Liver (tissue), 8 donors: ENCODE measurements at regions not wholly inside any gene's neighbourhood (a gene's known extent, or its start where the extent isn't known, plus 50 kb on each side); places are given as distances from the start of the nearest gene placed in this dataset.
A peak's percentile ranks its signal among the peaks of the same experiment; 100 is the strongest.

Experiments
- DNase-seq: peaks from one replicate; pipeline ENCODE4 v3.0.0-alpha.2; 2017; ENCODE audit warnings: low spot score
- H3K27ac ChIP-seq, 2 donors: one replicate each; pipeline ENCODE4 v1.7.0; 2013; ENCODE audit warnings: inconsistent platforms in 2 of 2, low read length in 2 of 2, control low read depth in 1 of 2, low read depth in 1 of 2, mild to moderate bottlenecking in 1 of 2
- H3K27me3 ChIP-seq, 4 donors: one replicate each; pipeline versions ENCODE4 v1.6.1 to v1.7.0; 2013; ENCODE audit warnings: low read length in 3 of 4, inconsistent platforms in 1 of 4, mild to moderate bottlenecking in 1 of 4, moderate library complexity in 1 of 4; ENCODE audit not compliant: control insufficient read depth in 4 of 4, insufficient read depth in 4 of 4
- H3K36me3 ChIP-seq, 4 donors: one replicate each; pipeline versions ENCODE4 v1.6.1 to v1.7.0; 2013; ENCODE audit warnings: low read length in 3 of 4, mild to moderate bottlenecking in 3 of 4, low read depth in 1 of 4, moderate library complexity in 1 of 4; ENCODE audit not compliant: control insufficient read depth in 4 of 4, insufficient read depth in 3 of 4
- H3K4me1 ChIP-seq, 4 donors: one replicate each; pipeline versions ENCODE4 v1.6.1 to v1.7.0; 2013; ENCODE audit warnings: low read length in 3 of 4, mild to moderate bottlenecking in 3 of 4, moderate library complexity in 1 of 4; ENCODE audit not compliant: control insufficient read depth in 4 of 4, insufficient read depth in 4 of 4
- H3K4me3 ChIP-seq, 3 donors: one replicate each; pipeline versions ENCODE4 v1.6.1 to v1.7.0; 2013; ENCODE audit warnings: low read length in 3 of 3, control low read depth in 1 of 3, low read depth in 1 of 3, mild to moderate bottlenecking in 1 of 3
- H3K9ac ChIP-seq, 2 donors: one replicate each; pipeline ENCODE4 v1.7.0; 2013; ENCODE audit warnings: low read length in 2 of 2, mild to moderate bottlenecking in 2 of 2, moderate library complexity in 2 of 2, control low read depth in 1 of 2, low read depth in 1 of 2
- H3K9me3 ChIP-seq, 4 donors: one replicate each; pipeline versions ENCODE4 v1.6.1 to v1.7.0; 2013; ENCODE audit warnings: low read length in 3 of 4; ENCODE audit not compliant: control insufficient read depth in 4 of 4
- EGR1 ChIP-seq, 2 donors: IDR thresholded peaks; 2 replicates each; pipeline ENCODE4 v1.6.1; 2016 to 2018; ENCODE audit warnings: antibody characterized with exemption in 2 of 2, low read depth in 2 of 2
- FOXA1 ChIP-seq: IDR thresholded peaks from 2 replicates; pipeline ENCODE4 v1.6.1; 2016; ENCODE audit warnings: antibody characterized with exemption
- FOXA2 ChIP-seq: IDR thresholded peaks from 2 replicates; pipeline ENCODE4 v1.6.1; 2016; ENCODE audit warnings: antibody characterized with exemption
- GABPA ChIP-seq, 2 donors: IDR thresholded peaks in 1 of 2; conservative IDR thresholded peaks in 1 of 2; 2 replicates each; pipeline ENCODE4 v1.6.1; 2016; ENCODE audit warnings: antibody characterized with exemption in 2 of 2, mild to moderate bottlenecking in 1 of 2, moderate library complexity in 1 of 2
- HNF4A ChIP-seq, 2 donors: conservative IDR thresholded peaks; 2 replicates each; pipeline ENCODE4 v1.6.1; 2016; ENCODE audit warnings: antibody characterized with exemption in 2 of 2, mild to moderate bottlenecking in 2 of 2
- HNF4G ChIP-seq: IDR thresholded peaks from 2 replicates; pipeline ENCODE4 v1.6.1; 2016; ENCODE audit warnings: antibody characterized with exemption
- JUND ChIP-seq, 2 donors: IDR thresholded peaks; 2 replicates each; pipeline ENCODE4 v1.6.1; 2016; ENCODE audit warnings: antibody characterized with exemption in 2 of 2
- NR2F2 ChIP-seq: IDR thresholded peaks from 2 replicates; pipeline ENCODE4 v1.6.1; 2016; ENCODE audit warnings: antibody characterized with exemption
- RAD21 ChIP-seq, 2 donors: IDR thresholded peaks; 2 replicates each; pipeline ENCODE4 v1.6.1; 2016; ENCODE audit warnings: antibody characterized with exemption in 2 of 2, mild to moderate bottlenecking in 2 of 2
- RXRA ChIP-seq, 2 donors: IDR thresholded peaks; 2 replicates each; pipeline ENCODE4 v1.6.1; 2017 to 2018; ENCODE audit warnings: antibody characterized with exemption in 2 of 2, mild to moderate bottlenecking in 1 of 2
- SP1 ChIP-seq: IDR thresholded peaks from 2 replicates; pipeline ENCODE4 v1.6.1; 2018; ENCODE audit warnings: antibody characterized with exemption, mild to moderate bottlenecking
- TAF1 ChIP-seq: conservative IDR thresholded peaks from 2 replicates; pipeline ENCODE4 v1.6.1; 2016; ENCODE audit warnings: antibody characterized with exemption, mild to moderate bottlenecking
- YY1 ChIP-seq: IDR thresholded peaks from 2 replicates; pipeline ENCODE4 v1.6.1; 2016; ENCODE audit warnings: antibody characterized with exemption, mild to moderate bottlenecking
- WGBS: extraction: QIAGEN DNeasy Blood & Tissue Kit; methylation state at CpG from one replicate; pipeline ENCODE4 v1.1.7; 2013; 5-methylcytosine and 5-hydroxymethylcytosine counted together
- TF ChIP-seq, protein P1 (sequence below): IDR thresholded peaks from 2 replicates; pipeline ENCODE4 v1.6.1; 2016; ENCODE audit warnings: antibody characterized with exemption
- TF ChIP-seq, protein P2 (sequence below): fragments of 150-350 bp; IDR thresholded peaks from 2 replicates; pipeline ENCODE4 v1.5.1; 2017; ENCODE audit warnings: improper control_type of control experiment, low read depth, low read length; ENCODE audit not compliant: missing input control
- TF ChIP-seq, protein P3 (sequence below): IDR thresholded peaks from 2 replicates; pipeline ENCODE4 v1.6.1; 2016; ENCODE audit warnings: antibody characterized with exemption
- TF ChIP-seq, protein P4 (sequence below): IDR thresholded peaks from 2 replicates; pipeline ENCODE4 v1.6.1; 2016; ENCODE audit warnings: antibody characterized with exemption
- TF ChIP-seq, protein P5 (sequence below): IDR thresholded peaks from 2 replicates; pipeline ENCODE4 v1.6.1; 2016; ENCODE audit warnings: antibody characterized with exemption, mild to moderate bottlenecking
- donor health status: healthy.
- donor health status: healthy.
- donor health status: healthy.
- donor health status: healthy.
- donor health status: healthy.

DNA sequence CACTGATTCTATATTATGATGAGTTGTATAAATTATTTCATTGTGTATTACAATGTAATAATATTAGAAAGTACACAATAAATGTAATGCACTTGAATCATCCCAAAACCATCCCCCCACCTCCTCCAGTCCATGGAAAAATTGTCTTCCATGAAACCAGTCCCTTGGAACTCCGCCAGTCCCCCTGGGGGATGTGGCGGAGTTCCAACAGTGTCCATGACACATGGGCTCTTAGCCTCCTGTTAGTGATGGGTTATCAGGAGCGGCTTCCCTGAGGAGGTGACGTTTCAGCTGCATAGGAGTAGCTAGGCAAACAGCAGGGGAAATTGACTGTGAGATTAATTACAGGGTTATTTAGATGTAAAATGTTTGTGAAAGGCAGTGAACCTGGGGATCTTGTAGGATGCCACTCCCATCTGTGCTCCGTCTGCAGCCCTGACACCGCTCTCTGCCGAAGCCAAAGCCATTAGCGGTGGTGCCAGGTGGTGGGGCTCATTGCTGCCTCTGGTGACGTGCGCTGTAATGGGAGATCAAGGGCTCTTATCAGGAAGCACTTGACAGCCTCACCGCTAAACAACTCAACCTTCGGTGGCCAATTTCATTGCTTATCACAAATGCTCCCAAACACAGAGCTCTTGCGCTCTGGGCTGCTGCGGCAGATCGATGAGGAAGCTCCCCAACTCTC is 81.6 kb upstream of the MC3R start:
- no peak for DNase-seq
- TF ChIP-seq EGR1 (IDR thresholded peaks at IDR 0.05; ENCODE audit: low read depth in 2 of 2) (no peak), RXRA (IDR thresholded peaks at IDR 0.05) (no peak), JUND (IDR thresholded peaks at IDR 0.05) (no peak), YY1 (no peak), NR2F2 (no peak), FOXA1 (no peak), SP1 (no peak), HNF4A (conservative IDR thresholded peaks at IDR 0.05) (no peak), RAD21 (IDR thresholded peaks at IDR 0.05) (no peak), HNF4G (no peak), TAF1 (no peak), FOXA2 (no peak), GABPA (IDR thresholded peaks at IDR 0.05 in 1 of 2, conservative IDR thresholded peaks at IDR 0.05 in 1 of 2) (no peak)
- TF ChIP-seq, protein P1, sequence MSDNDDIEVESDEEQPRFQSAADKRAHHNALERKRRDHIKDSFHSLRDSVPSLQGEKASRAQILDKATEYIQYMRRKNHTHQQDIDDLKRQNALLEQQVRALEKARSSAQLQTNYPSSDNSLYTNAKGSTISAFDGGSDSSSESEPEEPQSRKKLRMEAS = no peak
- TF ChIP-seq, protein P2, sequence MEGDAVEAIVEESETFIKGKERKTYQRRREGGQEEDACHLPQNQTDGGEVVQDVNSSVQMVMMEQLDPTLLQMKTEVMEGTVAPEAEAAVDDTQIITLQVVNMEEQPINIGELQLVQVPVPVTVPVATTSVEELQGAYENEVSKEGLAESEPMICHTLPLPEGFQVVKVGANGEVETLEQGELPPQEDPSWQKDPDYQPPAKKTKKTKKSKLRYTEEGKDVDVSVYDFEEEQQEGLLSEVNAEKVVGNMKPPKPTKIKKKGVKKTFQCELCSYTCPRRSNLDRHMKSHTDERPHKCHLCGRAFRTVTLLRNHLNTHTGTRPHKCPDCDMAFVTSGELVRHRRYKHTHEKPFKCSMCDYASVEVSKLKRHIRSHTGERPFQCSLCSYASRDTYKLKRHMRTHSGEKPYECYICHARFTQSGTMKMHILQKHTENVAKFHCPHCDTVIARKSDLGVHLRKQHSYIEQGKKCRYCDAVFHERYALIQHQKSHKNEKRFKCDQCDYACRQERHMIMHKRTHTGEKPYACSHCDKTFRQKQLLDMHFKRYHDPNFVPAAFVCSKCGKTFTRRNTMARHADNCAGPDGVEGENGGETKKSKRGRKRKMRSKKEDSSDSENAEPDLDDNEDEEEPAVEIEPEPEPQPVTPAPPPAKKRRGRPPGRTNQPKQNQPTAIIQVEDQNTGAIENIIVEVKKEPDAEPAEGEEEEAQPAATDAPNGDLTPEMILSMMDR = no peak
- TF ChIP-seq, protein P3, sequence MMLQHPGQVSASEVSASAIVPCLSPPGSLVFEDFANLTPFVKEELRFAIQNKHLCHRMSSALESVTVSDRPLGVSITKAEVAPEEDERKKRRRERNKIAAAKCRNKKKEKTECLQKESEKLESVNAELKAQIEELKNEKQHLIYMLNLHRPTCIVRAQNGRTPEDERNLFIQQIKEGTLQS = no peak
- TF ChIP-seq, protein P4, sequence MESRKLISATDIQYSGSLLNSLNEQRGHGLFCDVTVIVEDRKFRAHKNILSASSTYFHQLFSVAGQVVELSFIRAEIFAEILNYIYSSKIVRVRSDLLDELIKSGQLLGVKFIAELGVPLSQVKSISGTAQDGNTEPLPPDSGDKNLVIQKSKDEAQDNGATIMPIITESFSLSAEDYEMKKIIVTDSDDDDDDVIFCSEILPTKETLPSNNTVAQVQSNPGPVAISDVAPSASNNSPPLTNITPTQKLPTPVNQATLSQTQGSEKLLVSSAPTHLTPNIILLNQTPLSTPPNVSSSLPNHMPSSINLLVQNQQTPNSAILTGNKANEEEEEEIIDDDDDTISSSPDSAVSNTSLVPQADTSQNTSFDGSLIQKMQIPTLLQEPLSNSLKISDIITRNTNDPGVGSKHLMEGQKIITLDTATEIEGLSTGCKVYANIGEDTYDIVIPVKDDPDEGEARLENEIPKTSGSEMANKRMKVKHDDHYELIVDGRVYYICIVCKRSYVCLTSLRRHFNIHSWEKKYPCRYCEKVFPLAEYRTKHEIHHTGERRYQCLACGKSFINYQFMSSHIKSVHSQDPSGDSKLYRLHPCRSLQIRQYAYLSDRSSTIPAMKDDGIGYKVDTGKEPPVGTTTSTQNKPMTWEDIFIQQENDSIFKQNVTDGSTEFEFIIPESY = no peak
- H3K27me3 ChIP-seq = no peaks in the 10 kb centered on the region
- no peaks in the 10 kb centered on the region for H3K36me3 ChIP-seq
- no peaks in the 10 kb centered on the region for H3K9me3 ChIP-seq
- 88% methylated on average over 15 of the region's 15 CpGs for WGBS
- H3K4me3 ChIP-seq = no peak overlapping the region
- no peak overlapping the region for H3K27ac ChIP-seq
- peaks cover 0 to 5% (median 2%) of the 10 kb centered on the region in 4 donors for H3K4me1 ChIP-seq
- no peak overlapping the region for H3K9ac ChIP-seq

DNA sequence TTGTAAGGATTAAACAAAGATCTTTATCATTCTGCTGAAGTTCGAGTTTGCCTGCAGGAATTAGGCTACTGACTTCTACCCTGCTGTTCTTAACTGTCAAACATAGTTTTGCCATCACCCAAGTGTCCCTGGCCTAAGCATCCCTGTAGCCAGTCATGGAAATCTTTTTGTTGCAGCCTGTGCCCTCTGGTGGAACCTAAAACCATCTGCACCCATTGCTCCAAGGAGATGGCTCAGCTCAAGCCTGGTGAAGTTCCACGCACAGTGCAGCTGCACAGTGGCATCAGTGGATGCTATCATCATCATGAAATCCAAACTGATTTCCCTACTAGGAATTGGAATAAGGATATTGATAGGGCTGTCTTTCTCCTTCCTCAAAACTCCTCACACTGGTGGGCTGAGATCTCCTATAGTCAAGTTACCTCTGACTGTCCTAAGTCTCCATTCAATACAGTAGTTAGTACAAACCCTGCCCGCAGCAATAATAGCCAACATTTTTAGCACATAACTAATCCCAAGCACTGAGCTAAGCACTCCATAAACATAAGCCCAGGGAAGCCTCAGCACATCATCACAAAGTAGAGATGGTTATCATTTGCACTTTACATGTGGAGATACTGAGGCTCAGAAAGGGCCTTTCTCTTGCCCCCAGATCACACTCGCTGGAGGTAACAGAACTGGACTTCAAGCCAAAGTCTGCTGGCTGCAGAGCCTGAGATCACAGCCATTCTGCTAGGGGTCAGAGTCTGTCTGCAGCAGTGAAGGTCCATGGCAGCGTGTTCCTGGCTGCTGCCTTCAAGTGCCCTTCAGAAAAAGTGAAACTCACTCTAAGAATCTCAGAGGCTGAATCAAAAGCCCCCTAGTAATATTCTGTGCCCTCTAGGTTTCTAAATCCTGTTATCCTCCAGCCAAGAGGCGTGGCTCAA is 77.2 kb upstream of the MC3R start:
- no peak for DNase-seq
- TF ChIP-seq TAF1 (no peak), YY1 (no peak), HNF4A (conservative IDR thresholded peaks at IDR 0.05) (peak; percentile 44 to 54), EGR1 (IDR thresholded peaks at IDR 0.05; ENCODE audit: low read depth in 2 of 2) (no peak), JUND (IDR thresholded peaks at IDR 0.05) (no peak), HNF4G (no peak), NR2F2 (no peak), RAD21 (IDR thresholded peaks at IDR 0.05) (peak; percentile 90 to 96)
- TF ChIP-seq, protein P5, sequence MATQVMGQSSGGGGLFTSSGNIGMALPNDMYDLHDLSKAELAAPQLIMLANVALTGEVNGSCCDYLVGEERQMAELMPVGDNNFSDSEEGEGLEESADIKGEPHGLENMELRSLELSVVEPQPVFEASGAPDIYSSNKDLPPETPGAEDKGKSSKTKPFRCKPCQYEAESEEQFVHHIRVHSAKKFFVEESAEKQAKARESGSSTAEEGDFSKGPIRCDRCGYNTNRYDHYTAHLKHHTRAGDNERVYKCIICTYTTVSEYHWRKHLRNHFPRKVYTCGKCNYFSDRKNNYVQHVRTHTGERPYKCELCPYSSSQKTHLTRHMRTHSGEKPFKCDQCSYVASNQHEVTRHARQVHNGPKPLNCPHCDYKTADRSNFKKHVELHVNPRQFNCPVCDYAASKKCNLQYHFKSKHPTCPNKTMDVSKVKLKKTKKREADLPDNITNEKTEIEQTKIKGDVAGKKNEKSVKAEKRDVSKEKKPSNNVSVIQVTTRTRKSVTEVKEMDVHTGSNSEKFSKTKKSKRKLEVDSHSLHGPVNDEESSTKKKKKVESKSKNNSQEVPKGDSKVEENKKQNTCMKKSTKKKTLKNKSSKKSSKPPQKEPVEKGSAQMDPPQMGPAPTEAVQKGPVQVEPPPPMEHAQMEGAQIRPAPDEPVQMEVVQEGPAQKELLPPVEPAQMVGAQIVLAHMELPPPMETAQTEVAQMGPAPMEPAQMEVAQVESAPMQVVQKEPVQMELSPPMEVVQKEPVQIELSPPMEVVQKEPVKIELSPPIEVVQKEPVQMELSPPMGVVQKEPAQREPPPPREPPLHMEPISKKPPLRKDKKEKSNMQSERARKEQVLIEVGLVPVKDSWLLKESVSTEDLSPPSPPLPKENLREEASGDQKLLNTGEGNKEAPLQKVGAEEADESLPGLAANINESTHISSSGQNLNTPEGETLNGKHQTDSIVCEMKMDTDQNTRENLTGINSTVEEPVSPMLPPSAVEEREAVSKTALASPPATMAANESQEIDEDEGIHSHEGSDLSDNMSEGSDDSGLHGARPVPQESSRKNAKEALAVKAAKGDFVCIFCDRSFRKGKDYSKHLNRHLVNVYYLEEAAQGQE = no peak
- TF ChIP-seq, protein P2 = peak; percentile 71

More for the DNA sequence above, 77.2 kb upstream of the MC3R start:
- no peaks in the 10 kb centered on the region for H3K36me3 ChIP-seq
- H3K4me3 ChIP-seq = no peak overlapping the region
- no peaks in the 10 kb centered on the region for H3K9me3 ChIP-seq
- no peak overlapping the region for H3K9ac ChIP-seq
- no peaks in the 10 kb centered on the region for H3K27me3 ChIP-seq
- no peak overlapping the region for H3K27ac ChIP-seq
- 54% methylated on average over 6 of the region's 6 CpGs for WGBS
- H3K4me1 ChIP-seq = peaks cover 0 to 5% (median 2%) of the 10 kb centered on the region in 4 donors
